ENCODE measurements at regions not wholly inside any gene's neighbourhood (a gene's known extent, or its start where the extent isn't known, plus 50 kb on each side); places are given as distances from the start of the nearest gene placed in this dataset.

DNA sequence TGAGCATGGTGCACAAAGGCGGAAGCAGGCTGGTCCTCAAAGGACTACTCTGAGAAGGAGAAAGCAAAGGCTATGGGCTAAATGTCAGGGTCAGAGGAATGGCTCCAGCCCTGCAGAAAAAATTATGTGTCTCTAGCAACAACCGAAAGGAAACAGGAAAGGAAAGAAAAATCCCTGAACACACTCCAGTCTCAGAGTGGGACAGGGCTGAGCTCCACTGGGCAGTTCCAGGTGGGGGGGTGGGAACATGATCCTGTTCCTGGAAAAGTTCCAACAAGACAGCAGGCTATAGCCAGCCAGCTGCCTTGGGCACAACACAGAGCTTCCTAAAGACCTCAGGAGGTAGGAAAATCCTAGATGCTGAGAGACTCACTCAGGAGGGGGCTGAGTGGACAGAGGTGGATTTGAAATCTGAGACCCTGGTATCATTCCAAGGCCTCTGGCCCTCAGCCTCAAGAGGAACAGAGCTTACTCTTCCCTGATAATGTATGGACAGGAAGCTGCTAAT lies 1088.2 kb downstream of the TBC1D22A start:
- ATAC-seq: no peak
- Histone ChIP-seq H3F3A (replicated peaks; ENCODE audit: low read depth) (no peaks in the 10 kb centered on the region), H3K9me2 (ENCODE audit: insufficient read depth) (no peaks in the 10 kb centered on the region), H3K79me2 (replicated peaks; ENCODE audit: insufficient read depth) (no peaks in the 10 kb centered on the region), H3K4me1 (ENCODE audit: insufficient read depth) (no peaks in the 10 kb centered on the region), H3K4me2 (no peak overlapping the region), H3K27ac (ENCODE audit: low read depth) (no peak overlapping the region), H4K20me1 (replicated peaks; ENCODE audit: insufficient read depth) (no peaks in the 10 kb centered on the region), H3K4me3 (no peak overlapping the region), H3K27me3 (ENCODE audit: insufficient read depth) (no peaks in the 10 kb centered on the region), H2AFZ (no peak overlapping the region), H3K36me3 (ENCODE audit: insufficient read depth) (no peaks in the 10 kb centered on the region)
- Mint-ChIP-seq H3K27me3 (ENCODE audit: insufficient read depth, low read depth, poor library complexity) (peaks cover 2% of the 10 kb centered on the region), H3K9me3 (peaks cover 47% of the 10 kb centered on the region), H3K36me3 (ENCODE audit: low read depth) (peaks cover 3% of the 10 kb centered on the region; the same call in 2 of the 3 replicates), H3K27ac (no peak overlapping the region), H3K4me1 (no peaks in the 10 kb centered on the region), H3K4me3 (no peak overlapping the region)
- no peak for DNase-seq (ENCODE audit: low spot score)
- TF ChIP-seq JUNB (IDR thresholded peaks at IDR 0.05; ENCODE audit: unreplicated experiment): no peak
- TF ChIP-seq NANOG (IDR thresholded peaks at IDR 0.05; ENCODE audit: borderline replicate concordance): no peak

DNA sequence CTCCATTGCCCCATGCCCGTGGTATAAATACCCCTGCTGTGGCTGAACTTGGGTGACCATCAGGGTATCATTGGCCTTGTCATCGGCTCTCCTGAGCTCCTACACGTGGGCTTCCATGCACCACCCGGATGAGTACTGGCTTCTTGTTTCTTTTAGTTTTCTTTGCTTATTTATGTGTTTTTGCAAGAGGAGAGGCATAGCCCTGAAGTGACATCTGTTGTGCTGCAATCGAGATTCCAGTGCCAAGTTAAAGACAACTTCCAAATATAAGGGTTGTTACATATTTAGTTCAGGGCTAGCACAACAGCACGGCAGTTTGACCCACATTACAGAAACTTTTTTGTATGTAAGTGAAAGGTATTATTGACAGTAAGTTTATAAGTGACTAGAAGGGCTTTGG lies 1087.1 kb downstream of the TBC1D22A start:
- H3F3A ChIP-seq (replicated peaks; ENCODE audit: low read depth): no peaks in the 10 kb centered on the region

More for the DNA sequence above, 1087.1 kb downstream of the TBC1D22A start:
- Mint-ChIP-seq H3K9me3 (peaks cover 38% of the 10 kb centered on the region), H3K4me1 (no peaks in the 10 kb centered on the region), H3K27me3 (ENCODE audit: insufficient read depth, low read depth, poor library complexity) (peaks cover 2% of the 10 kb centered on the region), H3K36me3 (ENCODE audit: low read depth) (no peaks in the 10 kb centered on the region; the same call in 2 of the 3 replicates), H3K4me3 (no peak overlapping the region), H3K27ac (no peak overlapping the region)
- no peaks in the 10 kb centered on the region for H3K27me3 ChIP-seq (ENCODE audit: insufficient read depth)
- TF ChIP-seq POLR2AphosphoS5 (IDR thresholded peaks at IDR 0.05; ENCODE audit: low read depth): no peak
- TF ChIP-seq, protein P1, sequence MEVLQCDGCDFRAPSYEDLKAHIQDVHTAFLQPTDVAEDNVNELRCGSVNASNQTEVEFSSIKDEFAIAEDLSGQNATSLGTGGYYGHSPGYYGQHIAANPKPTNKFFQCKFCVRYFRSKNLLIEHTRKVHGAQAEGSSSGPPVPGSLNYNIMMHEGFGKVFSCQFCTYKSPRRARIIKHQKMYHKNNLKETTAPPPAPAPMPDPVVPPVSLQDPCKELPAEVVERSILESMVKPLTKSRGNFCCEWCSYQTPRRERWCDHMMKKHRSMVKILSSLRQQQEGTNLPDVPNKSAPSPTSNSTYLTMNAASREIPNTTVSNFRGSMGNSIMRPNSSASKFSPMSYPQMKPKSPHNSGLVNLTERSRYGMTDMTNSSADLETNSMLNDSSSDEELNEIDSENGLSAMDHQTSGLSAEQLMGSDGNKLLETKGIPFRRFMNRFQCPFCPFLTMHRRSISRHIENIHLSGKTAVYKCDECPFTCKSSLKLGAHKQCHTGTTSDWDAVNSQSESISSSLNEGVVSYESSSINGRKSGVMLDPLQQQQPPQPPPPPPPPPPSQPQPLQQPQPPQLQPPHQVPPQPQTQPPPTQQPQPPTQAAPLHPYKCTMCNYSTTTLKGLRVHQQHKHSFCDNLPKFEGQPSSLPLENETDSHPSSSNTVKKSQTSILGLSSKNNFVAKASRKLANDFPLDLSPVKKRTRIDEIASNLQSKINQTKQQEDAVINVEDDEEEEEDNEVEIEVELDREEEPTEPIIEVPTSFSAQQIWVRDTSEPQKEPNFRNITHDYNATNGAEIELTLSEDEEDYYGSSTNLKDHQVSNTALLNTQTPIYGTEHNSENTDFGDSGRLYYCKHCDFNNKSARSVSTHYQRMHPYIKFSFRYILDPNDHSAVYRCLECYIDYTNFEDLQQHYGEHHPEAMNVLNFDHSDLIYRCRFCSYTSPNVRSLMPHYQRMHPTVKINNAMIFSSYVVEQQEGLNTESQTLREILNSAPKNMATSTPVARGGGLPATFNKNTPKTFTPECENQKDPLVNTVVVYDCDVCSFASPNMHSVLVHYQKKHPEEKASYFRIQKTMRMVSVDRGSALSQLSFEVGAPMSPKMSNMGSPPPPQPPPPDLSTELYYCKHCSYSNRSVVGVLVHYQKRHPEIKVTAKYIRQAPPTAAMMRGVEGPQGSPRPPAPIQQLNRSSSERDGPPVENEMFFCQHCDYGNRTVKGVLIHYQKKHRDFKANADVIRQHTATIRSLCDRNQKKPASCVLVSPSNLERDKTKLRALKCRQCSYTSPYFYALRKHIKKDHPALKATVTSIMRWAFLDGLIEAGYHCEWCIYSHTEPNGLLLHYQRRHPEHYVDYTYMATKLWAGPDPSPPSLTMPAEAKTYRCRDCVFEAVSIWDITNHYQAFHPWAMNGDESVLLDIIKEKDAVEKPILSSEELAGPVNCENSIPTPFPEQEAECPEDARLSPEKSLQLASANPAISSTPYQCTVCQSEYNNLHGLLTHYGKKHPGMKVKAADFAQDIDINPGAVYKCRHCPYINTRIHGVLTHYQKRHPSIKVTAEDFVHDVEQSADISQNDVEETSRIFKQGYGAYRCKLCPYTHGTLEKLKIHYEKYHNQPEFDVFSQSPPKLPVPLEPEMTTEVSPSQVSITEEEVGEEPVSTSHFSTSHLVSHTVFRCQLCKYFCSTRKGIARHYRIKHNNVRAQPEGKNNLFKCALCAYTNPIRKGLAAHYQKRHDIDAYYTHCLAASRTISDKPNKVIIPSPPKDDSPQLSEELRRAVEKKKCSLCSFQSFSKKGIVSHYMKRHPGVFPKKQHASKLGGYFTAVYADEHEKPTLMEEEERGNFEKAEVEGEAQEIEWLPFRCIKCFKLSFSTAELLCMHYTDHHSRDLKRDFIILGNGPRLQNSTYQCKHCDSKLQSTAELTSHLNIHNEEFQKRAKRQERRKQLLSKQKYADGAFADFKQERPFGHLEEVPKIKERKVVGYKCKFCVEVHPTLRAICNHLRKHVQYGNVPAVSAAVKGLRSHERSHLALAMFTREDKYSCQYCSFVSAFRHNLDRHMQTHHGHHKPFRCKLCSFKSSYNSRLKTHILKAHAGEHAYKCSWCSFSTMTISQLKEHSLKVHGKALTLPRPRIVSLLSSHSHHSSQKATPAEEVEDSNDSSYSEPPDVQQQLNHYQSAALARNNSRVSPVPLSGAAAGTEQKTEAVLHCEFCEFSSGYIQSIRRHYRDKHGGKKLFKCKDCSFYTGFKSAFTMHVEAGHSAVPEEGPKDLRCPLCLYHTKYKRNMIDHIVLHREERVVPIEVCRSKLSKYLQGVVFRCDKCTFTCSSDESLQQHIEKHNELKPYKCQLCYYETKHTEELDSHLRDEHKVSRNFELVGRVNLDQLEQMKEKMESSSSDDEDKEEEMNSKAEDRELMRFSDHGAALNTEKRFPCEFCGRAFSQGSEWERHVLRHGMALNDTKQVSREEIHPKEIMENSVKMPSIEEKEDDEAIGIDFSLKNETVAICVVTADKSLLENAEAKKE (CRISPR knock-in tag; IDR thresholded peaks at IDR 0.05): no peak
- no peak overlapping the region for H3K27ac ChIP-seq (ENCODE audit: low read depth)
- DNase-seq (ENCODE audit: low spot score) (no peak), ATAC-seq (no peak)
- no peaks in the 10 kb centered on the region; the same call in 1 of the 2 replicates for H3K36me3 ChIP-seq (ENCODE audit: insufficient read depth)
- H3K4me3 ChIP-seq: no peak overlapping the region
- no peak overlapping the region for H3K4me2 ChIP-seq
- no peaks in the 10 kb centered on the region for H3K4me1 ChIP-seq (ENCODE audit: insufficient read depth)
- no peaks in the 10 kb centered on the region for H4K20me1 ChIP-seq (replicated peaks; ENCODE audit: insufficient read depth)
- H3K79me2 ChIP-seq (replicated peaks; ENCODE audit: insufficient read depth): no peaks in the 10 kb centered on the region
- H2AFZ ChIP-seq: no peak overlapping the region
- no peaks in the 10 kb centered on the region for H3K9me2 ChIP-seq (ENCODE audit: insufficient read depth)

Data from GM23338 (cell line).